HG02759 (cell line): ENCODE measurements at regions not wholly inside any gene's neighbourhood (a gene's known extent, or its start where the extent isn't known, plus 50 kb on each side); places are given as distances from the start of the nearest gene placed in this dataset.
A peak's percentile ranks its signal among the peaks of the same experiment; 100 is the strongest.
"Not testable (repeated sequence)": the region's sequence is repeated elsewhere in the genome, so short reads cannot be mapped to it uniquely, and the experiment has no call there.

Source experiments
- ATAC-seq: cut with Tn5 transposase; IDR thresholded peaks from one replicate; pipeline ENCODE4 v1.9.1; 2021; ENCODE audit warnings: mild to moderate bottlenecking, moderate library complexity; ENCODE audit not compliant: unreplicated experiment

DNA sequence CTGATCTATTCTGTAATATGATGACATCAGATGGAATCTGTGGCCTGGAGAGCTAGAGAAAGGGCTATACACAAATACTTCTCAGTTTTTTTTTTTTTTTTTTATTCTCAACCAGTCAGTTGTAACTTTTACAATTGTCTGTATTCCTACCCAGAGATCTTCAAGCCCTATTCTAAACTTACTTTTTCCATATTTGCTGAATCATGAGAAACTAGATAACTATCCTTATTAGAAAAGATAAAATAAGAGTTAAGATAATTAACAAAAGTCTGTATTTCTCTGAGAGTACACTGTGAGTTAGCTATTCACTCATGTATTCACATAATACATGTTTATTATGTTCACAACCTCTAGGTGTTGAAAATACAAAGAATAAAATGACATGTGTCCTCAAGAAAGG, 1575.9 kb downstream of the EFNA5 start:
- ATAC-seq, result no peak

- no peak for ATAC-seq
Observed at GRCh38 chr5:106094204-106094607, 1576.5 kb downstream of the EFNA5 start.

- no peak for ATAC-seq
Observed at GRCh38 chr5:106093134-106093533, 1577.6 kb downstream of the EFNA5 start.

- ATAC-seq, result no peak
Observed at GRCh38 chr5:106092455-106092854, 1578.3 kb downstream of the EFNA5 start.

GRCh38 chr5:106089073-106089472, 1581.7 kb downstream of the EFNA5 start:
- no peak for ATAC-seq

GRCh38 chr5:106088462-106088861, 1582.3 kb downstream of the EFNA5 start:
- ATAC-seq, result no peak

DNA sequence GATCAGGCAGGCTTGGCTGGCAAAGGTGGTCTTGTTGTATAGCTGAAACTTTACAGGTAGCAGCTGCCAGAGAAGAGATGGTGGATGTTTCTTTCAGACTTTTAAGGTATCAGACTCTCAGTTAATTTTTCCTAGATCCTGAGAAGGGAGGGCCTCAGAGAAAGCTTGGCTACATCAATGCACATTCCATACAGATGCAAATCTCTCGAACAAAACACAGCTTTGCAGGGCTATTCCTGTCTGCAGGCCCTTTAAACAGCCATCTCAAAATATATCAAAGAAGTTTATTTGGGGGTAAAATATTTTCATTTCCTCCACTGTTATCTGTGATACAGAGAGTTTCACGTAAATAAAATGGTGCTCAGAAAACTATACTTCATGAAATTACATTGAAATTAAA, 1584.4 kb downstream of the EFNA5 start:
- no peak for ATAC-seq

DNA sequence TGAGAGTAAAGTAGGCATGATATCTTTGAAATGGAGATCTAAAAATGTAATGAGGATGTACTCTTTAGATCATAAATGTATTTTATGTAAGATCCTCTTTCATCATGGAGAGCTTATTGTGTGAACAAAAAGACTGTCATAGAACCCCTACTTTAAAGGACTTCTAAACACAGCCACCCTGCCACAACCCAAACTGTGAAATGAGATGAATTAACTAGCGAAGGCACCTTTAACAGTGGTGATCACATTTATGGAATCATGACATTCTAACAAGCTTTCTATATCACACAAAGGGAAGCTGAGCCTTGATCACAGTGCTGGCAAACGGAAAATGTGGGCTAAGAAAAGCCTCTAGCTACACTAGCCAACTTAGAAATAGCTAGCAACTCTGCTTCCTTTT, 1585.2 kb downstream of the EFNA5 start:
- ATAC-seq, result no peak

DNA sequence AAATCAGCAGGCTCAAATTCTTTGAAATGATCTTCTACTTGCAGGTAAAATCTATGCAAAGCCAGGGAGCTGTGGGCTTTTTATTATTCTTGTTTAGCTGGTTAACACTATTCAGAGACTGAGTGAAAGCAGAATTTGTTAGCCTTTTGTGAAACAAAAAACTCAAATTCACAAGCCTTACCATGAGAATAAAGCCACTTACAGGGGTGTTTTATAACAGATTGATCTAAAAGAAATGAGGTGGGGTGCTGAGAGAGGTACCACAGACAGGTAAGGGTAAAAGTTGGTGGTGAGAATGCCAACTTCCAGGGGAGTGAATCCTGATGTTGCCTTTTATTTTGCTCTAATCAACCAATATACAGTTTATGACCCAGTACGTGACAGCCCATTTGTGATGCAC, 1585.6 kb downstream of the EFNA5 start:
- no peak for ATAC-seq

- ATAC-seq, result no peak
Observed at GRCh38 chr5:106080535-106080934, 1590.2 kb downstream of the EFNA5 start.

DNA sequence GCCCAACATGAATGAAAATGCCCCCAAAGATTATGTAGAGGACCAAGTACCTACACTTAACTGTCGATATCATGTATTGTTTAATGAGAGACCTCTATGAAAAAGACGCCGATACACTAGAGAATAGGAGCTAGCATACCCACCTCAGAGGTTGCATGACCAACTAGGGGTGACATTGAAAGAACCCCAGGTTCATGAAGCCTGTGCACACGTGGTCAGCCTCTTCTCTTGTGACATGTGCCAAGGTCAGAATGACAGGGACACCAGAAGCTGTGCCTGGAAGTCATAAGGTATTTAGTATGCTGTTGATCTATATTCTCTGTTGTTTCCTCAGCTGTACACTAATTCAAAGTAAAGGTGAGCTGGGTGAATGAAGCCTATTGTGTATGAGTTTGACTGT, 1594.1 kb downstream of the EFNA5 start:
- no peak for ATAC-seq

DNA sequence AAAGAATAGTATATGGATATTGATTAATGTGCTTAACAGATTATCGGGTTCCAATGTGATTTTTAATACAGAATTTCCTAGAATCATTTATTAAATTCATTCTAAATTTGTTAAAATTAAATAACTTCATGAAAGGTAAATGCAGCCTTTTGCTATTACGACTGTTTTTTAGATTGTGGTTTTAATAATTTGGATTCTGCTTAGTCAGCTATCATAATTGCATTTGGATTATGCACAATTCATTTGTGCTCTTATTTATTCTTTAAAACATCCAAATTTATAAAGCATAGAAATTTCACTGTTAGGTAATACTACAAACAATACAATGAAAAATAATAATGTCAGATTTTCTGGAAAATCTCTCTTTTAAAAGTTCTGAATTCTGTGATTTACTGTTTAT, 1598.5 kb downstream of the EFNA5 start:
- ATAC-seq, result no peak

DNA sequence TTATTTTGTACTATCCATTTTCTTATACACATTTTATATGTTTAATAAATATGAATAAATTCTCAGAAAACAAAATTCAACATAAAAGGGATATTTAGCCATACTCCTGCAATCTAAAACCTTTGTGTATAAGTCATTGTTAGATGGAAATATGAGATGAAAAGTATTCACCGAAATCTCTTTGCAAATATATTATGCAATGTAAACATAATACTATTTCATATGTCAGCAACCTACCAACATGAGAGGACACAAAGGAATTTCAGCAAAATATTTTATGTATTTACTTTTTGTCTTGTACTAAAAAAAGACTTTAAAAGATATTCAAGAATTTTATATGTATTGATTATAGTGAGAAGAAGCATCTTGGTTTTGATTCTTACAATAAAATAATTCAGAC, 1623.4 kb downstream of the EFNA5 start:
- ATAC-seq, result no peak

GRCh38 chr5:106032069-106032468, 1638.7 kb downstream of the EFNA5 start:
- not testable (repeated sequence) for ATAC-seq

DNA sequence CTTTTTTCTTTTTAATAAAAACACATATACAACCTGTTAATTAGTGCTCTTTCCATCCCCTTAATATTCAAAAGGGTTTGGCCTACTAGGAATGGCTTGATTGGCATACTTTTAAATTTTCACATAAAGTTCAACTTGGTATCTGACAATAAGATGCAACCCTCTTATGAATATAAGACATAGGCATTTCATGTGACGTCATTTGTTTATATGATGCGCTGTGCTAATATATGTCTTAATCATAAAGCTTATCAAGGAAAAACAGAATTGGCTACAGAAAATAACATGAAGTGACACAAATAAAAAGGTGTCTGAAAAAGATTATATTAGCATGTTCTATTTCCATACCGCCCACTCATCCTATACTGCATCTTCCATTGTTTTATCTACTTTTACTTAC, 1642.4 kb downstream of the EFNA5 start:
- ATAC-seq, result no peak

GRCh38 chr5:106020894-106021293, 1649.8 kb downstream of the EFNA5 start:
- ATAC-seq, result no peak

DNA sequence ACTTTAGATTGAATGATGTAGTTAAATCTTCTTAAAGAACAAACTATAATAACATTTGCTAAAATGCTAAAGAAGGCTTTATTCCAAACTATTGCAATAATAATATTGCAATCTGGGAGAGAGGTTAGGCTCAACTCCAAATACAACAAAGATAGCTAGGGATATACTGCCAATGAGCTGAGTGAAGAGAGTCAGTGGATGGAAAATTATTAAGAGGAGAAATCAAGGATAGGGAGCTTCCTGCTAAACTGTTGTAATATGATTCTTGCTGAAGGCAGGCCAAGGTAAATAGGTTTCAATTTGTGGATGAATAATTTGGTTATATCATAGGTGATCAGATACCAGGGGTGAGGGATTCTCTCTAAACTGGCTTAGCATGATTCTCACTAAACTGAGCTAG, 1651.5 kb downstream of the EFNA5 start:
- no peak for ATAC-seq

- no peak for ATAC-seq
Observed at GRCh38 chr5:106017243-106017857, 1653.4 kb downstream of the EFNA5 start.

DNA sequence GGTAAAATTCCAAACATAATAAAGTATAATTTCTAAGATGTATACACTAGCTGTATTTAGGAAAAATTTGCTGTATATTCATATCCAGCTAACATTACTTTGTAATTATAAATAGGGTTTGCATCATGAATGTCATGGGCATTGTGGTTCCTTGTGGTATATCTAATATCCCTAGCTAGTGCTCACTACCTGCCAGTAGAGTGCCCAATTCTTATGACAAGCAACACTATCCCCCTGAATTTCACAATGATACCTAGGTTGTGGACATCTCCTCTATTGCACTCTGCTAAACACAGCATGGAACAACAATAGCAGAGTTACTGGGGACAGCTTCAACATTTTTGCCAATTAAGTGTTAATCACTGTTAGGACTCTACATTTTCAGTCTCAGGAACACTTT, 1656.5 kb downstream of the EFNA5 start:
- ATAC-seq, result peak; percentile 67

- ATAC-seq, result no peak
Observed at GRCh38 chr5:106006242-106006641, 1664.5 kb downstream of the EFNA5 start.

DNA sequence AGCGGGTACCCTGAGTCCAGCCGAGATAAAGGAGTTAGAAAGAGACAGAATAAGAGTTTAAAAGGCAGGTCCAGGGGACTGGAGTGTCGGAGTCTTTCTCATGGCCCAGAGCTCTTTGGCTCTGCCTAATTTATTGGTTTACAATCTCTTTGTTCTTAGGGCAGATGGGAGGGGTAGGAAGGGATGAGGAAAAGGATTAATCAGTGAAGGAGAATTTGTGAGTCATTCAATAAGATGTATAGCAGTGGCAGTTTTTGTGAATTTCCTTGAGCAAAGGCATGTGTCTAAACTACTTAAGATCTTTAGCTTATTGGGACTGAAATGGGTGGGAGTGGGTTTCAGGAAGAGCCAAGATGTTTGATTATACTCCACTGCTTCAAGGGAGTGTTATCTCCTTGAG, 1671.7 kb downstream of the EFNA5 start:
- ATAC-seq, result not testable (repeated sequence)

DNA sequence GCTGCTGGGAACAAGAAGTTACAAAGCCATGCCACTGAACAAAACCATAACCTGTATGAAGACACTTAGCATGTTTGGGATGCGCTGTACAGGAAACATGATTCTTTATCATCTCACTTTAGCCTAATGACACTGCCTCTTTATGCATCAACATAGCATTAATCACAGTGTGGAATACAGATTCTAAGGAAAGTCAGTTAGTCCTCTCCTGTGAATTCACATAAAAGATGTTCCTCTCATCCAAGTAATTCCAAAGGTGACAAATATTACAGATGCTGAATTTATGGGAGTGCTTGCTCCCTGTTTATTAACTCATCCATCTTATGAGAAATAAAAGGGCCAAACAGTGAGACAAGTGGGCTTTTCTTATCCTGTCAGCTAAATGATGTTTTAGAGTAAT, 1677.7 kb downstream of the EFNA5 start:
- no peak for ATAC-seq

DNA sequence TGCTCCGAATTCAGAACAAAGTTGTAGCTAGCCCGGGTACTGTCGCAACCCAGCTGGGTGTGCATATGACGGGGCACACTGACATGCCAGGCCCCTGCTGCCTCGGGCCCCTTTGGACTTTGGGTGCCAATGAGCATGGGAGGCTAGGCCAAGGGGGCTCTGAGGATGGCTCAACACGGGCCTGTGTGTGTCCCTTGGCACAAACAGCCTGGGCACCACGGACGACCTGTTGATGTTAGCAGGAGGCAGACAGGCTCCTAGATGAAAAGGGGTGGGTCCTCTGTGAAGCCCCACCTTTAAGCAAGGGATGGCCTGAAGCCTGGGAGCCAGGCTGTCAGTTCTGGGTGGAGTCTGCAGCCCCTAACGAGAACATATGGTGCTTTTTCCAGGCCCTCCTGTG, 1688.2 kb downstream of the EFNA5 start:
- no peak for ATAC-seq
